ENCODE measurements at regions not wholly inside any gene's neighbourhood (a gene's known extent, or its start where the extent isn't known, plus 50 kb on each side); places are given as distances from the start of the nearest gene placed in this dataset.

GRCh38 chr2:56918790-56919189 lies 735.0 kb downstream of the CCDC85A start:
- TF ChIP-seq ZNF773 (CRISPR knock-in tag; IDR thresholded peaks at IDR 0.05; ENCODE audit: borderline replicate concordance) (no peak), TEAD3 (CRISPR knock-in tag; optimal IDR thresholded peaks at IDR 0.05; ENCODE audit: borderline replicate concordance) (no peak), ELF1 (CRISPR knock-in tag; IDR thresholded peaks at IDR 0.05) (no peak), SMC3 (IDR thresholded peaks at IDR 0.05; ENCODE audit: low read length) (no peak)
- TF ChIP-seq, protein P1, sequence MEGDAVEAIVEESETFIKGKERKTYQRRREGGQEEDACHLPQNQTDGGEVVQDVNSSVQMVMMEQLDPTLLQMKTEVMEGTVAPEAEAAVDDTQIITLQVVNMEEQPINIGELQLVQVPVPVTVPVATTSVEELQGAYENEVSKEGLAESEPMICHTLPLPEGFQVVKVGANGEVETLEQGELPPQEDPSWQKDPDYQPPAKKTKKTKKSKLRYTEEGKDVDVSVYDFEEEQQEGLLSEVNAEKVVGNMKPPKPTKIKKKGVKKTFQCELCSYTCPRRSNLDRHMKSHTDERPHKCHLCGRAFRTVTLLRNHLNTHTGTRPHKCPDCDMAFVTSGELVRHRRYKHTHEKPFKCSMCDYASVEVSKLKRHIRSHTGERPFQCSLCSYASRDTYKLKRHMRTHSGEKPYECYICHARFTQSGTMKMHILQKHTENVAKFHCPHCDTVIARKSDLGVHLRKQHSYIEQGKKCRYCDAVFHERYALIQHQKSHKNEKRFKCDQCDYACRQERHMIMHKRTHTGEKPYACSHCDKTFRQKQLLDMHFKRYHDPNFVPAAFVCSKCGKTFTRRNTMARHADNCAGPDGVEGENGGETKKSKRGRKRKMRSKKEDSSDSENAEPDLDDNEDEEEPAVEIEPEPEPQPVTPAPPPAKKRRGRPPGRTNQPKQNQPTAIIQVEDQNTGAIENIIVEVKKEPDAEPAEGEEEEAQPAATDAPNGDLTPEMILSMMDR (CRISPR knock-in tag; IDR thresholded peaks at IDR 0.05), result no peak
- TF ChIP-seq, protein P2, sequence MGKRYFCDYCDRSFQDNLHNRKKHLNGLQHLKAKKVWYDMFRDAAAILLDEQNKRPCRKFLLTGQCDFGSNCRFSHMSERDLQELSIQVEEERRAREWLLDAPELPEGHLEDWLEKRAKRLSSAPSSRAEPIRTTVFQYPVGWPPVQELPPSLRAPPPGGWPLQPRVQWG (CRISPR knock-in tag; IDR thresholded peaks at IDR 0.05; ENCODE audit: borderline replicate concordance, low read depth), result no peak
